KMS-11 (cell line): ENCODE measurements at regions not wholly inside any gene's neighbourhood (a gene's known extent, or its start where the extent isn't known, plus 50 kb on each side); places are given as distances from the start of the nearest gene placed in this dataset.

Experiments
- H2AFZ ChIP-seq: fragments of 200-600 bp; sonication (generic); 2 replicates; pipeline ENCODE4 v1.6.1; 2016; ENCODE audit warnings: antibody characterized with exemption, mixed run types, low read depth
- H3K27ac ChIP-seq: fragments of 200-600 bp; sonication (generic); 2 replicates; pipeline ENCODE4 v1.6.1; 2016; ENCODE audit warnings: mild to moderate bottlenecking, mixed run types
- H3K27me3 ChIP-seq: fragments of 200-600 bp; sonication (generic); 2 replicates; pipeline ENCODE4 v1.6.1; 2017; ENCODE audit warnings: mild to moderate bottlenecking, low read depth, mixed run types, moderate library complexity; ENCODE audit not compliant: insufficient read depth
- H3K36me3 ChIP-seq: fragments of 200-600 bp; sonication (generic); 2 replicates; pipeline ENCODE4 v1.6.1; 2017; ENCODE audit warnings: mild to moderate bottlenecking, mixed run types; ENCODE audit not compliant: insufficient read depth
- H3K4me1 ChIP-seq: fragments of 200-600 bp; sonication (generic); 2 replicates; pipeline ENCODE4 v1.6.1; 2016; ENCODE audit warnings: mild to moderate bottlenecking, low read depth, mixed run types; ENCODE audit not compliant: poor library complexity, severe bottlenecking
- H3K4me2 ChIP-seq: fragments of 200-600 bp; sonication (generic); 2 replicates; pipeline ENCODE4 v1.7.0; 2016; ENCODE audit warnings: mild to moderate bottlenecking, mixed run types
- H3K4me3 ChIP-seq: fragments of 200-600 bp; sonication (generic); IDR thresholded peaks from 2 replicates; pipeline ENCODE4 v1.6.1; 2017; ENCODE audit warnings: low read depth, low read length, mixed read lengths; ENCODE audit not compliant: insufficient read depth
- H3K79me2 ChIP-seq: fragments of 200-600 bp; sonication (generic); 2 replicates; pipeline ENCODE4 v1.6.1; 2016; ENCODE audit warnings: low read depth, mixed run types; ENCODE audit not compliant: insufficient read depth
- H3K9ac ChIP-seq: fragments of 200-600 bp; sonication (generic); 2 replicates; pipeline ENCODE4 v1.6.1; 2016; ENCODE audit warnings: mild to moderate bottlenecking, mixed run types
- H4K20me1 ChIP-seq: fragments of 200-600 bp; sonication (generic); 2 replicates; pipeline ENCODE4 v1.6.1; 2016; ENCODE audit warnings: mild to moderate bottlenecking, mixed run types; ENCODE audit not compliant: insufficient read depth
- TF ChIP-seq, protein P1 (sequence below): fragments of 200-600 bp; sonication (generic); conservative IDR thresholded peaks from 2 replicates; pipeline ENCODE4 v1.6.1; 2017; ENCODE audit warnings: low read depth, mild to moderate bottlenecking, antibody characterized with exemption, low read length, moderate library complexity, mixed read lengths

DNA sequence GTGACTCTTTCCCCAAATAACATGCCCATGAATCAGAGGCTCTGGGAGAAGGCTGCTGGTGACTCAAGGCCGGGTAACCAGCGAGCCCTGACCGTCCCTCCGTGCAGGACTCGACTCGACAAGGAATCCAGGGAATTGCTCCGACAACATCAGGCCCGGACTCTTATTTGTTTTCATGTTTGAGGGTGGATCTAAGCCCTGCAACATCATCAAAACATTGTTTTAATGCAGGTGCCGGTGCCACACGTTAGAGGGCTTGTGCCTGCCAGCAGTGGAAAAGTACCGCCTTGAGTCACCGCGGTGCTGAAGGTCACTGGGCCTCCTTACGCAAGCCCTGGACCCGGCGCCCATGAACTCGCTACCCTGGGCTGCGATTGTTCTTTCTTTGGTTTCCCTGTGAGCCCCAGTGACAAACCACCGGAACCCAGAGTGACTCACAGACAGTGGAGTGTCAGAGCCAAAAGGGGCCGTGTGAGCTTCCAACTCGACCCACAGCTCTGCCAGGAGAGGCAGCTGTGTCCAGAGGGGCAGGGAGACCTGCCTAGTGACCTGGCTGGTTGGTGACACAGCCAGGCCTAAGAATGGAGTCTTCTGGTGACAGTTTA, 139.4 kb upstream of the SHH start:
- H3K27me3 ChIP-seq = no peaks in the 10 kb centered on the region
- H3K4me3 ChIP-seq = no peak overlapping the region
- H3K4me2 ChIP-seq = no peak overlapping the region
- no peaks in the 10 kb centered on the region for H3K4me1 ChIP-seq
- no peak overlapping the region for H3K9ac ChIP-seq
- H2AFZ ChIP-seq = no peak overlapping the region
- H3K36me3 ChIP-seq = no peaks in the 10 kb centered on the region
- no peak overlapping the region for H3K27ac ChIP-seq
- no peaks in the 10 kb centered on the region for H3K79me2 ChIP-seq
- H4K20me1 ChIP-seq = no peaks in the 10 kb centered on the region
- TF ChIP-seq, protein P1, sequence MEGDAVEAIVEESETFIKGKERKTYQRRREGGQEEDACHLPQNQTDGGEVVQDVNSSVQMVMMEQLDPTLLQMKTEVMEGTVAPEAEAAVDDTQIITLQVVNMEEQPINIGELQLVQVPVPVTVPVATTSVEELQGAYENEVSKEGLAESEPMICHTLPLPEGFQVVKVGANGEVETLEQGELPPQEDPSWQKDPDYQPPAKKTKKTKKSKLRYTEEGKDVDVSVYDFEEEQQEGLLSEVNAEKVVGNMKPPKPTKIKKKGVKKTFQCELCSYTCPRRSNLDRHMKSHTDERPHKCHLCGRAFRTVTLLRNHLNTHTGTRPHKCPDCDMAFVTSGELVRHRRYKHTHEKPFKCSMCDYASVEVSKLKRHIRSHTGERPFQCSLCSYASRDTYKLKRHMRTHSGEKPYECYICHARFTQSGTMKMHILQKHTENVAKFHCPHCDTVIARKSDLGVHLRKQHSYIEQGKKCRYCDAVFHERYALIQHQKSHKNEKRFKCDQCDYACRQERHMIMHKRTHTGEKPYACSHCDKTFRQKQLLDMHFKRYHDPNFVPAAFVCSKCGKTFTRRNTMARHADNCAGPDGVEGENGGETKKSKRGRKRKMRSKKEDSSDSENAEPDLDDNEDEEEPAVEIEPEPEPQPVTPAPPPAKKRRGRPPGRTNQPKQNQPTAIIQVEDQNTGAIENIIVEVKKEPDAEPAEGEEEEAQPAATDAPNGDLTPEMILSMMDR = no peak

DNA sequence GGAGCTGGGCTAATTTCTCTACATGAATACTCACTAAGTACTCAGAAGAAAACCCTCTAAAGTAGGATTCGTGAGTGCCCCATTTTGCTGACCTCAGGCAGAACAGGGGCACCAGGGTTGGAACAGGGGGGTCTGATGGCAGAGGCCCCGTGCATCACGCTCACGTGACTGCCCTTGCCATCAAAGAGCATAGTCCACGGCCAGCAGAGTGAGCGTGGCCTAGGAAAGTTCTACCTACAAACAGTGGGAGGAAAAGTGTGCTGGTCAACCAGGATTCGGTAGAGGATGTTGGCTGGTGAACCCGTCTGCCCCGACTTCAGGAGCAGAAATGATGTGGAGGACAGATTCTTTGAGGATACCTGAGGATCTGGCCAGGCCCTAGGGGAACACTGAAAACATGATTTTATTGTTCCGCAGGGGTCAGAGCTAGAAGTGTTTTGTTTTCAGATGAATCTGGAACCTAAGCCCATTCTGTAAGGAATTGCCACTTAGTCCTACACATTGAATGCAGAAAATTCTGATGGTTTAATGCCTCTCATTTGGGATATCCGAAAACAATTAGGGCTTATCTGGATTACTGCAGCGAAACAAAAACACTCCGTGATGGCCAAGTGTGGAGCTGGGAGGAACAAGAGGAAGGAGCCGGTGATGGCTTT, 138.8 kb upstream of the SHH start:
- no peaks in the 10 kb centered on the region for H3K79me2 ChIP-seq
- H3K4me3 ChIP-seq = no peak overlapping the region
- H3K9ac ChIP-seq = no peak overlapping the region
- H3K4me2 ChIP-seq = no peak overlapping the region
- TF ChIP-seq, protein P1 = no peak
- H3K4me1 ChIP-seq = no peaks in the 10 kb centered on the region
- no peak overlapping the region for H2AFZ ChIP-seq
- H3K36me3 ChIP-seq = no peaks in the 10 kb centered on the region
- H4K20me1 ChIP-seq = no peaks in the 10 kb centered on the region
- no peak overlapping the region for H3K27ac ChIP-seq
- no peaks in the 10 kb centered on the region for H3K27me3 ChIP-seq

DNA sequence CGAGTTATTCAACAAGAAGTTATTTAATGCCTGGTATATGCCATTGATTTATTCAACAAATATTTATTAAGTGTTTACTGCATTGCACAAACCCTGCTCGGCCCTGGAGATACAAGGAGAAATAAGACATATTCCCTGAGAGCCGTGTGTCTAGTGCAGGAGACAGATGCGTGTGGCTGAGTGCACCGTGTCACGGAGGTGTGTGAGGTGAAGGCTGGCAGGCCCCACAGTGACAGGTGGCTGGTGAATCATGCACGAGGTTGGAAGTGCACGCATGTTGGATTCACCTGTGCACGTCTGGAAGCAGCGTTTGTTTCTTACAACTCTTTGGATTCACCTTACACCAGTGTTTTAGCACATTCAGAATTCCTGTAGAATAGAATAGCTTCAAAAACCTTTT, 136.6 kb upstream of the SHH start:
- Histone ChIP-seq H3K36me3 (no peaks in the 10 kb centered on the region), H4K20me1 (no peaks in the 10 kb centered on the region), H3K79me2 (no peaks in the 10 kb centered on the region), H3K4me3 (no peak overlapping the region), H3K9ac (no peak overlapping the region), H3K27me3 (no peaks in the 10 kb centered on the region), H2AFZ (no peak overlapping the region), H3K27ac (no peak overlapping the region), H3K4me2 (no peak overlapping the region), H3K4me1 (no peaks in the 10 kb centered on the region)
- TF ChIP-seq, protein P1 = no peak

DNA sequence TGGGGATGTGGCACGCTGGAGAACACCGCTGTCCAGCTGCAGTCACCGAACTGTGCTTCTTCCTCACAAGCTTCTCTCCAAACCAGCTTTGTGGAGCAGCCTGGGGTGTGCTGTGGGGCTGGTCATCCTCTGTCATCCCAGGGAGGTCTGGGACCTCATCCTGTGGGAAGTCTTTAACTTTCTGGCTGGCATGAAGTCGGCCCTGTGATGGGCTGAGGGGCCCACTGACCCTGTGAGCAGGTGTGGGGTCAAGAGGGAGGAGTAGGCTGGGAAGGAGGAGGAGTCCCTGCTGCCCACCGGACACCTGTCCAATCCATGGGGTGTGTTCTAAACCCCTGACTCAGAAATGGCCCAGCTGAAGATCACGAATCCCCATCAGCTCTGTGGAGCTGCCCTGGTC, 136.2 kb upstream of the SHH start:
- no peak overlapping the region for H3K9ac ChIP-seq
- no peaks in the 10 kb centered on the region for H3K79me2 ChIP-seq
- H3K27ac ChIP-seq = no peak overlapping the region
- no peak overlapping the region for H2AFZ ChIP-seq
- no peak overlapping the region for H3K4me3 ChIP-seq
- H3K4me1 ChIP-seq = no peaks in the 10 kb centered on the region
- H4K20me1 ChIP-seq = no peaks in the 10 kb centered on the region
- H3K36me3 ChIP-seq = no peaks in the 10 kb centered on the region
- H3K4me2 ChIP-seq = no peak overlapping the region
- no peaks in the 10 kb centered on the region for H3K27me3 ChIP-seq
- TF ChIP-seq, protein P1 = no peak
